COLO829 (cell line): ENCODE measurements at regions not wholly inside any gene's neighbourhood (a gene's known extent, or its start where the extent isn't known, plus 50 kb on each side); places are given as distances from the start of the nearest gene placed in this dataset.

ENCODE experiments used
- DNase-seq: peaks from one replicate; pipeline ENCODE4 v3.0.0; 2012; ENCODE audit warnings: low spot score

- no peak for DNase-seq
Measured at GRCh38 chr5:2260211-2261003, 377.7 kb upstream of the IRX4 start.

GRCh38 chr5:2259494-2260107 is 376.9 kb upstream of the IRX4 start:
- no peak for DNase-seq

GRCh38 chr5:2258861-2259260 is 376.1 kb upstream of the IRX4 start:
- DNase-seq: no peak

GRCh38 chr5:2257326-2258244 is 374.9 kb upstream of the IRX4 start:
- no peak for DNase-seq

- DNase-seq: no peak
Measured at GRCh38 chr5:2256691-2257280, 374.1 kb upstream of the IRX4 start.

- no peak for DNase-seq
Measured at GRCh38 chr5:2255915-2256690, 373.4 kb upstream of the IRX4 start.

- no peak for DNase-seq
Measured at GRCh38 chr5:2254880-2255750, 372.4 kb upstream of the IRX4 start.

GRCh38 chr5:2254406-2254805 is 371.7 kb upstream of the IRX4 start:
- DNase-seq: no peak

- DNase-seq: no peak
Measured at GRCh38 chr5:2253040-2253975, 370.6 kb upstream of the IRX4 start.

- DNase-seq: no peak
Measured at GRCh38 chr5:2251751-2252150, 369.0 kb upstream of the IRX4 start.

- no peak for DNase-seq
Measured at GRCh38 chr5:2251298-2251697, 368.6 kb upstream of the IRX4 start.

- DNase-seq: no peak
Measured at GRCh38 chr5:2250365-2250950, 367.7 kb upstream of the IRX4 start.

GRCh38 chr5:2249442-2249841 is 366.7 kb upstream of the IRX4 start:
- no peak for DNase-seq

- DNase-seq: no peak
Measured at GRCh38 chr5:2249026-2249425, 366.3 kb upstream of the IRX4 start.

- no peak for DNase-seq
Measured at GRCh38 chr5:2242539-2242938, 359.8 kb upstream of the IRX4 start.

GRCh38 chr5:2241842-2242241 is 359.1 kb upstream of the IRX4 start:
- DNase-seq: no peak

- no peak for DNase-seq
Measured at GRCh38 chr5:2240118-2240904, 357.6 kb upstream of the IRX4 start.

GRCh38 chr5:2239201-2239910 is 356.6 kb upstream of the IRX4 start:
- DNase-seq: no peak
